Calu3 (cell line): ENCODE measurements at regions not wholly inside any gene's neighbourhood (a gene's known extent, or its start where the extent isn't known, plus 50 kb on each side); places are given as distances from the start of the nearest gene placed in this dataset.

ENCODE experiments used
- BruUV-seq: library from RNA; stranded (reverse); fragments of 400-500 nt; replicated peaks from 2 replicates; lab custom pipeline; 2021; lab: Mats Ljungman, UMichigan
- CTCF ChIA-PET: fragments of 300-600 bp; sonication (Branson Sonifier 250); formaldehyde crosslinking; loops from one replicate; lab custom pipeline; 2022; ENCODE audit warnings: antibody characterized with exemption; lab: Charles Lee
- DNase-seq: peaks from one replicate; pipeline ENCODE4 v3.0.0; 2022
- H3K27ac Mint-ChIP-seq: one replicate; pipeline ENCODE4 v1.8.0; 2022; ENCODE audit warnings: mixed read lengths; ENCODE audit not compliant: unreplicated experiment
- H3K27me3 Mint-ChIP-seq: one replicate; pipeline ENCODE4 v1.8.0; 2022; ENCODE audit warnings: mixed read lengths; ENCODE audit not compliant: unreplicated experiment
- H3K36me3 Mint-ChIP-seq: one replicate; pipeline ENCODE4 v1.8.0; 2022; ENCODE audit warnings: mild to moderate bottlenecking, moderate library complexity, mixed read lengths; ENCODE audit not compliant: insufficient read depth, unreplicated experiment
- H3K4me1 Mint-ChIP-seq: one replicate; pipeline ENCODE4 v1.8.0; 2022; ENCODE audit warnings: mild to moderate bottlenecking, low read depth, mixed read lengths; ENCODE audit not compliant: unreplicated experiment
- H3K4me3 Mint-ChIP-seq: one replicate; pipeline ENCODE4 v1.8.0; 2022; ENCODE audit warnings: mild to moderate bottlenecking, low read depth, moderate library complexity, mixed read lengths; ENCODE audit not compliant: unreplicated experiment
- H3K9me3 Mint-ChIP-seq: one replicate; pipeline ENCODE4 v1.8.0; 2022; ENCODE audit warnings: low read depth, mixed read lengths; ENCODE audit not compliant: unreplicated experiment
- intact Hi-C: fragments of 100-400 bp; cut with micrococcal nuclease; formaldehyde crosslinking; loops from one replicate; pipeline ENCODE4 v1.10.0; 2022; ENCODE audit not compliant: unreplicated experiment
- TF ChIP-seq, protein P1 (sequence below): fragments of 200-600 bp; IDR thresholded peaks from one replicate; pipeline ENCODE4 v1.8.0; 2022; ENCODE audit warnings: antibody characterized with exemption; ENCODE audit not compliant: unreplicated experiment

- TF ChIP-seq, protein P1, sequence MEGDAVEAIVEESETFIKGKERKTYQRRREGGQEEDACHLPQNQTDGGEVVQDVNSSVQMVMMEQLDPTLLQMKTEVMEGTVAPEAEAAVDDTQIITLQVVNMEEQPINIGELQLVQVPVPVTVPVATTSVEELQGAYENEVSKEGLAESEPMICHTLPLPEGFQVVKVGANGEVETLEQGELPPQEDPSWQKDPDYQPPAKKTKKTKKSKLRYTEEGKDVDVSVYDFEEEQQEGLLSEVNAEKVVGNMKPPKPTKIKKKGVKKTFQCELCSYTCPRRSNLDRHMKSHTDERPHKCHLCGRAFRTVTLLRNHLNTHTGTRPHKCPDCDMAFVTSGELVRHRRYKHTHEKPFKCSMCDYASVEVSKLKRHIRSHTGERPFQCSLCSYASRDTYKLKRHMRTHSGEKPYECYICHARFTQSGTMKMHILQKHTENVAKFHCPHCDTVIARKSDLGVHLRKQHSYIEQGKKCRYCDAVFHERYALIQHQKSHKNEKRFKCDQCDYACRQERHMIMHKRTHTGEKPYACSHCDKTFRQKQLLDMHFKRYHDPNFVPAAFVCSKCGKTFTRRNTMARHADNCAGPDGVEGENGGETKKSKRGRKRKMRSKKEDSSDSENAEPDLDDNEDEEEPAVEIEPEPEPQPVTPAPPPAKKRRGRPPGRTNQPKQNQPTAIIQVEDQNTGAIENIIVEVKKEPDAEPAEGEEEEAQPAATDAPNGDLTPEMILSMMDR = no peak
- CTCF ChIA-PET = no interaction called here
- BruUV-seq = no TSS peak
- Mint-ChIP-seq H3K36me3 (peaks cover under 1% of the 10 kb centered on the region), H3K27ac (no peak overlapping the region), H3K9me3 (no peaks in the 10 kb centered on the region), H3K27me3 (peaks cover 21% of the 10 kb centered on the region), H3K4me3 (no peak overlapping the region), H3K4me1 (peaks cover 36% of the 10 kb centered on the region)
- no peak for DNase-seq
- intact Hi-C loops = no loop called here
Observed at GRCh38 chr5:138660051-138660572, 84.9 kb upstream of the HSPA9 start.

DNA sequence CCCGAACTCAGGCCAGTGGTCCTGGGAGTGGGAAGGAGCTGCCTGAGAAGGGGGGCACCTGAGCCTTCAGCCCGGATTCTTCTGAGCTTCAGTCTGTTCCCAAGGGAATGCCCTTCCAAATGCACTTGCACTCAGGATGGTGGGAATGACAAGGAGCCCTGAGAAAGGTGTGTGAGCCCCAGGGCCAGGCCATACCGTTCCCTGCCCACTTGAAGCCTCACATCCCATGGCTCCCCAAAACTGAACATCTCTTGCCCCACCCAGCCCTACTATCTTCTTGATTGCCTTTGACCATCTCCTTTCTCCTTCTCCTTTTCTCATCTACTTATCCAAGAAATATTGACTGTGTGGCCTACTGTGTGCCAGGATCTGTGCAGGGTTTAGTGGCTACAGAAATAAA lies 84.4 kb upstream of the HSPA9 start:
- Mint-ChIP-seq H3K9me3 (no peaks in the 10 kb centered on the region), H3K4me3 (no peak overlapping the region), H3K4me1 (peaks cover 36% of the 10 kb centered on the region), H3K36me3 (peaks cover 6% of the 10 kb centered on the region), H3K27ac (no peak overlapping the region), H3K27me3 (peaks cover 21% of the 10 kb centered on the region)
- no peak for DNase-seq
- TF ChIP-seq, protein P1 = no peak
- BruUV-seq = no TSS peak
- intact Hi-C loops = no loop called here
- CTCF ChIA-PET = no interaction called here

DNA sequence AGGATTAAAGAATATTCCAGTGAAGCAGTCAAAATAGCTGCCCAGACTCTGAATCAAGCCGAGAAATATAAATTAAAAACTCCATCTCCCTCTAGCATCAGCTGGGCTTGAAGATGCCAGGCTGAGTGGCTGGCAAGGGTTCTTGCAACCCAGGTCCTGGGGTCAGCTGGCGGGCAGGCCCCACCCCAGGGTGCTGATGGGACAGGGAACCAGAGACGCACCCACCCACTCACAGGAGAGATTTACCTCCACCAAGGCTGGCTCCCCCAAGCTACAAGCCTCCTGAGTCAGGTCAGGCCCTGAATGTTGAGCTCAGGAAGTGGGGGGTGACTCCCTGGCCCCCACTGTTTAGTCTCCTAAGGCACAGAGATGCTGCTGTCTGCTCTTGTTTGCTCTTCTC lies 83.9 kb upstream of the HSPA9 start:
- no peaks in the 10 kb centered on the region for H3K9me3 Mint-ChIP-seq
- peaks cover 37% of the 10 kb centered on the region for H3K4me1 Mint-ChIP-seq
- intact Hi-C loops = no loop called here
- no peak overlapping the region for H3K27ac Mint-ChIP-seq
- no peak overlapping the region for H3K4me3 Mint-ChIP-seq
- no peak for DNase-seq
- CTCF ChIA-PET = no interaction called here
- TF ChIP-seq, protein P1 = no peak
- no TSS peak for BruUV-seq
- peaks cover 21% of the 10 kb centered on the region for H3K27me3 Mint-ChIP-seq
- peaks cover 6% of the 10 kb centered on the region for H3K36me3 Mint-ChIP-seq

GRCh38 chr5:138658676-138659075 lies 83.5 kb upstream of the HSPA9 start:
- Mint-ChIP-seq H3K4me3 (no peak overlapping the region), H3K27me3 (peaks cover 21% of the 10 kb centered on the region), H3K4me1 (peaks cover 39% of the 10 kb centered on the region), H3K36me3 (peaks cover 6% of the 10 kb centered on the region), H3K9me3 (no peaks in the 10 kb centered on the region), H3K27ac (no peak overlapping the region)
- TF ChIP-seq, protein P1 = no peak
- no TSS peak for BruUV-seq
- no peak for DNase-seq
- intact Hi-C loops = no loop called here
- CTCF ChIA-PET = no interaction called here
